PC-3 (cell line): ENCODE measurements at regions not wholly inside any gene's neighbourhood (a gene's known extent, or its start where the extent isn't known, plus 50 kb on each side); places are given as distances from the start of the nearest gene placed in this dataset.

Source experiments
- ATAC-seq: fragments of 200-7000 bp; cut with Tn5 transposase; 2 replicates; pipeline ENCODE4 v1.9.1; 2020; ENCODE audit warnings: mild to moderate bottlenecking, moderate library complexity
- BruUV-seq: library from RNA; stranded (reverse); fragments of 400-500 nt; replicated peaks from 2 replicates; lab custom pipeline; 2021; lab: Mats Ljungman, UMichigan
- CTCF ChIA-PET: fragments of 300-600 bp; sonication (Branson Sonifier 250); formaldehyde crosslinking; loops from one replicate; lab custom pipeline; 2022; ENCODE audit warnings: antibody characterized with exemption; lab: Charles Lee
- POLR2A ChIA-PET: fragments of 300-600 bp; sonication (Branson Sonifier 250); formaldehyde crosslinking; loops from one replicate; lab custom pipeline; 2022; ENCODE audit warnings: antibody characterized with exemption; ENCODE audit not compliant: unreplicated experiment; lab: Charles Lee
- DNase-seq: peaks from one replicate; pipeline ENCODE4 v3.0.0-alpha.2; 2015
- H2AFZ ChIP-seq: fragments of 300-600 bp; sonication (generic); 2 replicates; pipeline ENCODE4 v1.6.0; 2016; ENCODE audit warnings: antibody characterized with exemption, low read length
- H3F3A ChIP-seq: fragments of 300-600 bp; sonication (generic); one replicate; pipeline ENCODE4 v1.6.0; 2017; ENCODE audit warnings: antibody characterized with exemption, low read length, control low read depth, mild to moderate bottlenecking; ENCODE audit not compliant: unreplicated experiment
- H3K27ac ChIP-seq: fragments of 300-600 bp; sonication (generic); 2 replicates; pipeline ENCODE4 v1.5.1; 2016; ENCODE audit warnings: mild to moderate bottlenecking, low read length
- H3K27me3 ChIP-seq: fragments of 300-600 bp; sonication (generic); 2 replicates; pipeline ENCODE4 v1.6.1; 2016; ENCODE audit warnings: low read length, mixed read lengths
- H3K36me3 ChIP-seq: fragments of 300-600 bp; sonication (generic); 2 replicates; pipeline ENCODE4 v1.6.1; 2016; ENCODE audit warnings: low read depth, mixed run types, low read length, mixed read lengths
- H3K4me1 ChIP-seq: fragments of 300-600 bp; sonication (generic); 2 replicates; pipeline ENCODE4 v1.5.1; 2016; ENCODE audit warnings: low read length; ENCODE audit not compliant: insufficient read depth
- H3K4me2 ChIP-seq: fragments of 300-600 bp; sonication (generic); 2 replicates; pipeline ENCODE4 v1.6.0; 2016; ENCODE audit warnings: low read length
- H3K4me3 ChIP-seq: fragments of 300-600 bp; sonication (generic); 2 replicates; pipeline ENCODE4 v1.5.1; 2016; ENCODE audit warnings: mild to moderate bottlenecking, low read length, mixed read lengths
- H3K79me2 ChIP-seq: fragments of 300-600 bp; sonication (generic); 2 replicates; pipeline ENCODE4 v1.6.1; 2017; ENCODE audit warnings: low read length, mixed read lengths
- H3K9ac ChIP-seq: fragments of 300-600 bp; sonication (generic); 2 replicates; pipeline ENCODE4 v1.6.0; 2016; ENCODE audit warnings: mild to moderate bottlenecking, low read length
- H3K9me2 ChIP-seq: fragments of 300-600 bp; sonication (generic); replicated peaks from 2 replicates; pipeline ENCODE4 v1.6.1; 2016; ENCODE audit warnings: mixed run types, low read length, mixed read lengths
- H3K9me3 ChIP-seq: fragments of 300-600 bp; sonication (generic); 2 replicates; pipeline ENCODE4 v1.6.1; 2016; ENCODE audit warnings: low read length, mixed read lengths
- H4K20me1 ChIP-seq: fragments of 300-600 bp; sonication (generic); 2 replicates; pipeline ENCODE4 v1.6.1; 2016; ENCODE audit warnings: low read length, mixed read lengths
- CTCF ChIP-seq: fragments of 300-600 bp; sonication (generic); conservative IDR thresholded peaks from 2 replicates; pipeline ENCODE4 v1.5.1; 2017; ENCODE audit warnings: antibody characterized with exemption, low read depth, mild to moderate bottlenecking, low read length
- EZH2 ChIP-seq: fragments of 300-600 bp; sonication (generic); IDR thresholded peaks from one replicate; pipeline ENCODE4 v1.6.1; 2017; ENCODE audit warnings: antibody characterized with exemption, mild to moderate bottlenecking, low read length; ENCODE audit not compliant: unreplicated experiment
- EZH2phosphoT487 ChIP-seq: fragments of 300-600 bp; sonication (generic); IDR thresholded peaks from 2 replicates; pipeline ENCODE4 v1.6.1; 2018; ENCODE audit warnings: mild to moderate bottlenecking, antibody characterized with exemption, low read length, borderline replicate concordance
- intact Hi-C: fragments of 100-400 bp; cut with micrococcal nuclease; formaldehyde crosslinking; loops from 2 replicates; pipeline ENCODE4 v1.9.0; 2023

GRCh38 chr2:42863320-42863719, 70.9 kb upstream of the HAAO start:
- intact Hi-C loops = no loop called here
- no peaks in the 10 kb centered on the region for H3K27me3 ChIP-seq
- H3K4me3 ChIP-seq = no peak overlapping the region
- no peaks in the 10 kb centered on the region for H3K9me3 ChIP-seq
- H3K9me2 ChIP-seq = no peaks in the 10 kb centered on the region
- H3K27ac ChIP-seq = no peak overlapping the region
- ChIA-PET CTCF (no interaction called here), POLR2A (interaction anchor here (0.6 kb wide), 1 partner anchor 318 kb away, joined by 3 read pairs; no protein-coding TSS in a partner anchor)
- H3K36me3 ChIP-seq = no peaks in the 10 kb centered on the region
- H2AFZ ChIP-seq = no peak overlapping the region
- H4K20me1 ChIP-seq = no peaks in the 10 kb centered on the region
- H3K79me2 ChIP-seq = no peaks in the 10 kb centered on the region
- no peak for ATAC-seq
- DNase-seq = no peak
- H3K9ac ChIP-seq = no peak overlapping the region
- no peaks in the 10 kb centered on the region for H3F3A ChIP-seq
- BruUV-seq = no TSS peak
- no peak for TF ChIP-seq EZH2
- TF ChIP-seq CTCF = no peak
- TF ChIP-seq EZH2phosphoT487 = no peak
- no peaks in the 10 kb centered on the region for H3K4me1 ChIP-seq
- H3K4me2 ChIP-seq = no peak overlapping the region

- no peak for ATAC-seq
- Histone ChIP-seq H3K4me1 (no peaks in the 10 kb centered on the region), H3K79me2 (no peaks in the 10 kb centered on the region), H3K27me3 (no peaks in the 10 kb centered on the region), H3K36me3 (no peaks in the 10 kb centered on the region), H3K9ac (no peak overlapping the region), H3K4me2 (no peak overlapping the region), H3F3A (no peaks in the 10 kb centered on the region), H3K9me2 (no peaks in the 10 kb centered on the region), H2AFZ (no peak overlapping the region), H3K27ac (no peak overlapping the region), H3K9me3 (no peaks in the 10 kb centered on the region), H3K4me3 (no peak overlapping the region), H4K20me1 (no peaks in the 10 kb centered on the region)
- no TSS peak for BruUV-seq
- DNase-seq = no peak
- POLR2A ChIA-PET = interaction anchor here (0.6 kb wide), 1 partner anchor 319 kb away, joined by 3 read pairs; no protein-coding TSS in a partner anchor
- no peak for TF ChIP-seq CTCF
- no peak for TF ChIP-seq EZH2phosphoT487
- no peak for TF ChIP-seq EZH2
- CTCF ChIA-PET = no interaction called here
- intact Hi-C loops = no loop called here
Observed at GRCh38 chr2:42862669-42863185, 70.3 kb upstream of the HAAO start.

- Histone ChIP-seq H3K4me3 (no peak overlapping the region), H3K27ac (no peak overlapping the region), H3K27me3 (no peaks in the 10 kb centered on the region), H3K4me1 (no peaks in the 10 kb centered on the region), H4K20me1 (no peaks in the 10 kb centered on the region), H3K36me3 (no peaks in the 10 kb centered on the region), H3F3A (no peaks in the 10 kb centered on the region), H3K4me2 (no peak overlapping the region), H2AFZ (no peak overlapping the region), H3K9ac (no peak overlapping the region), H3K9me2 (no peaks in the 10 kb centered on the region), H3K79me2 (no peaks in the 10 kb centered on the region), H3K9me3 (no peaks in the 10 kb centered on the region)
- CTCF ChIA-PET = no interaction called here
- ATAC-seq (no peak), DNase-seq (no peak)
- no peak for TF ChIP-seq EZH2phosphoT487
- no peak for TF ChIP-seq CTCF
- no peak for TF ChIP-seq EZH2
- intact Hi-C loops = no loop called here
- POLR2A ChIA-PET = no interaction called here
- BruUV-seq = no TSS peak
Observed at GRCh38 chr2:42861321-42861720, 68.9 kb upstream of the HAAO start.
